NCI-H2227 (cell line): ENCODE measurements at regions not wholly inside any gene's neighbourhood (a gene's known extent, or its start where the extent isn't known, plus 50 kb on each side); places are given as distances from the start of the nearest gene placed in this dataset.
"Not testable (repeated sequence)": the region's sequence is repeated elsewhere in the genome, so short reads cannot be mapped to it uniquely, and the experiment has no call there.

ENCODE experiments used
- DNase-seq: peaks from one replicate; lab custom pipeline; 2025; ENCODE audit not compliant: unreplicated experiment; lab: John Stamatoyannopoulos, UW

- no peak for DNase-seq
These were observed 617.2 kb upstream of the ADGRL2 start for GRCh38 chr1:81183553-81183952.

GRCh38 chr1:81183051-81183450, 617.7 kb upstream of the ADGRL2 start:
- no peak for DNase-seq

- DNase-seq = no peak
These were observed 621.5 kb upstream of the ADGRL2 start for GRCh38 chr1:81179242-81179641.

DNA sequence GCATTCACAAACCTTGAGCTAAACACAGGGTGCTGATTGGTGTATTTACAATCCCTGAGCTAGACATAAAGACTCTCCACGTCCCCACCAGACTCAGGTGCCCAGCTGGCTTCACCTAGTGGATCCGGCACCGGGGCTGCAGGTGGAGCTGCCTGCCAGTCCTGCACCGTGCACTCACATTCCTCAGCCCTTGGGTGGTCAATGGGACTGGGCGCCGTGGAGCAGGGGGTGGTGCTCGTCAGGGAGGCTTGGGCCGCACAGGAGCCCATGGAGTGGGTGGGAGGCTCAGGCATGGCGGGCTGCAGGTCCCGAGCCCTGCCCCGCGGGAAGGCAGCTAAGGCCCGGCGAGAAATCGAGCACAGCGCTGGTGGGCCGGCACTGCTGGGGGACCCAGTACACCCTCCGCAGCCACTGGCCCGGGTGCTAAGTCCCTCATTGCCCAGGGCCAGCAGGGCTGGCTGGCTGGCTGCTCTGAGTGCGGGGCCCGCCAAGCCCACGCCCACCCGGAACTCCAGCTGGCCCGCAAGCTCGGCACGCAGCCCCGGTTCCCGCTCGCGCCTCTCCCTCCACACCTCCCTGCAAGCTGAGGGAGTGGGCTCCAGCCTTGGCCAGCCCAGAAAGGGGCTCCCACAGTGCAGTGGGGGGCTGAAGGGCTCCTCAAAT, 622.2 kb upstream of the ADGRL2 start:
- DNase-seq = not testable (repeated sequence)

- no peak for DNase-seq
These were observed 625.8 kb upstream of the ADGRL2 start for GRCh38 chr1:81174811-81175476.

GRCh38 chr1:81174052-81174451, 626.7 kb upstream of the ADGRL2 start:
- DNase-seq = no peak

DNA sequence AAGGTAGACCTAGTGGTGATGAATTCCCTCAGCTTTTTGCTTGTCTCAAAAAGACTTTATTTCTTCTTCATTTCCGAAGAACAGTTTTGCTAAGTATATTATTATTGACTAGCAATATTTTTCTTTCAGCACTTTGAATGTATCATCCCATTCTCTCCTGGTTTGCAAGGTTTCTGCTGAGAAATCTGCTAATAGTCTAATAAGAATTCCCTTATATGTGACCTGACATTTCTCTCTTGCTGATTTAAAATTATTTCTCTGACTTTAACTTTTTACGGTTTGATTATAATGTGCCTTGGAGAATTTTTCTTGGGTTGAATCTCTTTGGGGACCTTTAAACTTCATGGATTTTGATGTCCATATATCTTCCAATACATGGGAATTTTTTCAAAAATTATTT, 628.3 kb upstream of the ADGRL2 start:
- no peak for DNase-seq

GRCh38 chr1:81170721-81171120, 630.0 kb upstream of the ADGRL2 start:
- DNase-seq = no peak

GRCh38 chr1:81165963-81166362, 634.8 kb upstream of the ADGRL2 start:
- no peak for DNase-seq

GRCh38 chr1:81160696-81161095, 640.0 kb upstream of the ADGRL2 start:
- no peak for DNase-seq

GRCh38 chr1:81158592-81158991, 642.1 kb upstream of the ADGRL2 start:
- DNase-seq = no peak

DNA sequence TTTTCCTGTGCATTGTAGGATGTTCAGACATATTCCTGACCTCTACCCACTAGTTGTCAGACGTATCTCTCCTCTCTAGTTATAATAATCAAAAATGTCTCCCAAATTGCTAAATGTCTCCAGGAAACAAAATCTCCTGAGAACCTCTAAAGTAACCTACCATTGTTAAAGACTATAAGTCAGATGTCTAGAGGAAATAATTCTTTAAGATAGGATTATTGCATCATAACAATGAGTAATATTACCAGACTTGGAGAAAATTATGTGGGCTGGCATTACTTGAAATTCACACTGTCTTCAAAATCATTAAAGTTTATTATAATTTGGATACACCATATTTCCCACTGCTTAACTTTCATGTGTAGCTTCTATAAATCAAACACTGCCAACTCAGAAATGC, 643.0 kb upstream of the ADGRL2 start:
- no peak for DNase-seq

DNA sequence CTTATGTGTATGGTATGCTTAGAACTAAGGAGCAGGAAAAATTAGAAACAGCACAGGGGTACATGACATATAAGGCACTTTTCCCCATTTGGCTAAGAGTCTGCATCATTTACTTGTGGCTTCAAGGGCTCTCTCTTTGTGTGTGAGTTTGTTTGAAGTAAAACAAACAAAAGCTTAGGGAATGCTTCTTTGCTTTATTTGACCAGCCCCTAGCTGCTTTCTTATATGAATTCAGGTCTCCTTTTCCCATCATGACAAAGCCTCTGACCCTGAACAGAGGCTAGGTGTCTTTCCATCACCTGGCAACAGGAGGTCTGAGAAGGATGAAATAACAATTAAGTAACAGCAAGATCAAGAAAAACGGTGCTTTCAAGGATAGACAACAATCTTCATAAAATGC, 643.8 kb upstream of the ADGRL2 start:
- no peak for DNase-seq

DNA sequence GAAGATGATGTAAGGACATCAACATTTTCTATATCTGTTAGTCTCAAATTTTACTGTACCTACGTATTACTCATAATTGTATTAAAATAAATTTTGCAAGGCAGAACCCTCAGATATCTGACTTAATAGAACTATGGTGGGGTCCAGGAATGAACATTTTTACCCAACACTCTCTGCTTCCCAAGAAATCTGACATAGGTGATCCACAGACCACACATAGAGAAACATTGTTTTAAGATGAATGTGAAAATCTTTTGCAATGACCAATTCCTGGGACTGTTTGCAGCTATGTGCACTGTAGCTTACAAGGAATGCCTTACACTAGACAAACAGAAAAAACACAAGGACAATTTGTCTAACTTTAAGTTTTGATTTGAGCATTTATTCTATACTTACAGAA, 645.6 kb upstream of the ADGRL2 start:
- DNase-seq = no peak

DNA sequence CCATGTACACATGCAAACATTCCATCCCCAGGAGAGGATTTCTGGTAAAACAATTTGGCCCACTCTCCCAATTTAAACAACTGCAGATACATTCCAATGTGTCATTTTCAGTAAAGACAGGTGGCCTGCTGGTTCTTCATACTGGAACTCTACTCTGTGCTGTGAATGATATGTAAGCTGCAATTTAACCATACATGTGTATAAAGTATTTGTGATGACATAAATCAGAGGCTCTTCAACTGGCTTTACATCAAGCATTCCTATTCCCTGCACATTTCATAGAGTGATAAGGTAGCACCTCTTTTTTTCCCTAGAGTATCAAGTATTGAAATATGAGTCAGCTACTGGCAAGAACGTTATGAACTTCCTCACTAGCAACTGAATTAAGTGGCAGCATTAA, 649.5 kb upstream of the ADGRL2 start:
- no peak for DNase-seq

- no peak for DNase-seq
These were observed 650.9 kb upstream of the ADGRL2 start for GRCh38 chr1:81149649-81150325.

GRCh38 chr1:81144240-81144825, 656.4 kb upstream of the ADGRL2 start:
- DNase-seq = no peak

DNA sequence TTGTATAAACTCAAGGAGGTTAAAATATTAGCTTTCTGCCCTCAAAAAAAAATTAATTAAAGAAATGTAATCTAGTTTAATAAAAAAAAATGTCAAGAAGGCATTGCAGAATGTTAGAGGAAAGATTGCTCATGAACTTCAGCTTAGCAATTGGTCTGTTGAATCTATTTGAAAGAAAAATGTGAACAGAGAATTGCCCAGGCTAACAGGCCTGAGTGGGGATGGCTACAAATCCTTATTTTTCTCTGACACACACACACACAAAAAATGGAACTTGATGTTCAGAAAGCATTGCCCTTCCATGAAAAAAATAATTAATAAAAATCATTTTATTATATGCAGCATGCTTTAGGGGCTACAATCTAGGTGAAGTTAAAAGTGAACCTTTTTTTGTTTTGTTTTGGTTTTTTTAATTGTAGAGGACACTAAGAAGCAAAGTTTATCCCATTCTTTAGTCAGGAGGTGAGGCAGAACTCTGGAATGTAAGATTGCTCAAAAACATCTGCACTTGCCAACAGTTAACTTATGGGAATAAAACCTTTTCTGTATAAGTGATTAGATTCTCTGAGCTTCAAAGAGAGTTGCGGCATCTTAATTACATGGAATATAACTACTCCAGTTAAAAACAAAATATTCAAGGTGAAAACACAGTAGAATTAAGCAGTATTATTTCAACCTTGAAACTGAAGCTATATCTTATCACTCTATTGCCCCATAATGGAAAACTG, 658.5 kb upstream of the ADGRL2 start:
- no peak for DNase-seq

DNA sequence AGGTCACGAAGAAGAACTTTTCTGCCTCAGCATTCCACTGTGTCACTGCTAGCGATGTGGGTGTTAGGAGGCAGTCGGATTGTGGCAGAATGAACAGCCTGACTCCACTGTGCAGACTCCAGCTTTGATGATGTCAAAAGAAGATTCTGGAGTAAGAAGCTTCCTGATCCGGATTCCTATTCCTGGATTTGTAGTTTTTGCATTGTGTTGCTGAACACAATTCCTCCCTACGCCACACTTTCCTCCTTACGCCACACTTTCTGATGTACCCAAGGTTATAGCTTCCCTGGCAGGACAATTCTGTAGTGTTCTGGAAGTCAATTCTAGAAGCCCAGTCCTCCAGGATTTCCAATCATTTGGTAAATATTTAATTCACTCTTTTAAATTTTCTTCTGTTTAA, 665.2 kb upstream of the ADGRL2 start:
- no peak for DNase-seq

GRCh38 chr1:81129776-81130175, 671.0 kb upstream of the ADGRL2 start:
- no peak for DNase-seq

DNA sequence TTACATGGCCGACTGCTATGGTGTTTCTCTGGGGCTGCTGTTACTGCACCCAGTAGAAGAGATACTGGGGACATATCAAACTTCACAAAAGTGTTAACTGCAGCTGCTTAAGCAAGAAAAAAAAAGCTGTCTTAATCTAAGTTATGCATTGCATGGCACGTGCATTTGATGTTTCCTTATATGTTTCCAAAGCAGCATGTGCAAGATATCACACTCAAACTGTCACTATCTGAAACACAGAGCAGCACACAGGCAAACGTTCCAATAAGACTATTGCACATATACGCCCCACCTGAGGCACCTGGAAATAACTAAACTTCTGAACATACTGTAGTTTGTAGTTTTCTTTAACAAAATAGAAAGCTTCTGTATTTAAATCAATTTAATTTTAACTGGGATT, 671.4 kb upstream of the ADGRL2 start:
- DNase-seq = no peak
